K562 (cell line): ENCODE measurements at regions not wholly inside any gene's neighbourhood (a gene's known extent, or its start where the extent isn't known, plus 50 kb on each side); places are given as distances from the start of the nearest gene placed in this dataset.

ENCODE experiments used
- ATAC-seq: fragments of 200-7000 bp; cut with Tn5 transposase; 3 replicates; pipeline ENCODE4 v1.9.1; 2020; ENCODE audit warnings: moderate library complexity
- BruUV-seq: library from RNA; stranded (reverse); fragments of 400-500 nt; replicated peaks from 2 replicates; lab custom pipeline; 2021; lab: Mats Ljungman, UMichigan
- CTCF ChIA-PET: fragments of 300-600 bp; formaldehyde crosslinking; extraction: SDS; loops from one replicate; lab custom pipeline; 2021; ENCODE audit warnings: low intra/inter-chr PET ratio; lab: Yijun Ruan, JAX
- POLR2A ChIA-PET: fragments of 300-600, 350-650 bp; sonication (Branson Sonifier 250); formaldehyde crosslinking; extraction: SDS; loops from one replicate; lab custom pipeline; 2021; ENCODE audit warnings: antibody characterized with exemption, inconsistent platforms; lab: Yijun Ruan, JAX
- DNase-seq, 4 experiments: peaks; one replicate each; pipeline versions ENCODE4 v3.0.0 to v3.0.0-alpha.2; 2011 to 2018; ENCODE audit warnings: low spot score in 3 of 4, mixed read lengths in 3 of 4; ENCODE audit errors: extremely low read depth in 1 of 4
- FAIRE-seq: peaks from 2 replicates; lab custom pipeline; 2011; peaks lifted over from hg19 to GRCh38; lab: Jason Lieb, UNC
- H2AFZ ChIP-seq: 2 replicates; pipeline ENCODE4 v1.6.0; 2011; ENCODE audit warnings: low read depth, low read length, control low read depth, inconsistent platforms
- H3K27ac ChIP-seq: fragments of 200-600 bp; 3 replicates; pipeline ENCODE4 v1.8.0; 2011; ENCODE audit warnings: low read depth, mild to moderate bottlenecking, control low read depth, inconsistent platforms, low read length, moderate library complexity, mixed read lengths; ENCODE audit errors: extremely low read depth
- H3K27me3 ChIP-seq, 2 experiments: fragments of 300-600 bp in 1 of 2; 2 replicates in 1 of 2; 3 replicates in 1 of 2; pipeline versions ENCODE4 v1.6.0 to v1.8.0; 2011; ENCODE audit warnings: inconsistent platforms in 2 of 2, low read length in 2 of 2, mild to moderate bottlenecking in 1 of 2, mixed read lengths in 1 of 2, moderate library complexity in 1 of 2; ENCODE audit not compliant: control insufficient read depth in 2 of 2, insufficient read depth in 2 of 2
- H3K36me3 ChIP-seq: fragments of 300-600 bp; 3 replicates; pipeline ENCODE4 v1.8.0; 2011; ENCODE audit warnings: mild to moderate bottlenecking, low read length, inconsistent platforms; ENCODE audit not compliant: control insufficient read depth, insufficient read depth
- H3K4me1 ChIP-seq, 2 experiments: fragments of 200-600 bp in 1 of 2; replicated peaks in 1 of 2; 2 replicates in 1 of 2; 3 replicates in 1 of 2; pipeline versions ENCODE4 v1.5.1 to v1.8.0; 2011; ENCODE audit warnings: inconsistent platforms in 2 of 2, low read length in 2 of 2, mild to moderate bottlenecking in 1 of 2, mixed read lengths in 1 of 2, moderate library complexity in 1 of 2; ENCODE audit not compliant: control insufficient read depth in 2 of 2, insufficient read depth in 2 of 2
- H3K4me2 ChIP-seq: 2 replicates; pipeline ENCODE4 v1.6.1; 2011; ENCODE audit warnings: low read length, control low read depth, inconsistent platforms, mixed read lengths; ENCODE audit not compliant: insufficient read depth
- H3K4me3 ChIP-seq: fragments of 200-600 bp; sonication (generic), shearing (Covaris generic); 2 replicates; pipeline ENCODE4 v1.5.1; 2016; ENCODE audit warnings: control low read depth, inconsistent platforms
- H3K79me2 ChIP-seq: fragments of 200-600 bp; 3 replicates; pipeline ENCODE4 v1.8.0; 2011; ENCODE audit warnings: low read length, inconsistent platforms; ENCODE audit not compliant: control insufficient read depth, insufficient read depth
- H3K9ac ChIP-seq, 2 experiments: 2 replicates each; pipeline versions ENCODE4 v1.6.0 to v1.6.1; 2011; ENCODE audit warnings: low read depth in 2 of 2, low read length in 2 of 2, control low read depth in 1 of 2, inconsistent platforms in 1 of 2, mild to moderate bottlenecking in 1 of 2, mixed read lengths in 1 of 2; ENCODE audit not compliant: insufficient read depth in 1 of 2
- H3K9me1 ChIP-seq: one replicate; pipeline ENCODE4 v1.6.0; 2011; ENCODE audit warnings: inconsistent platforms, mild to moderate bottlenecking, low read length, moderate library complexity; ENCODE audit not compliant: control insufficient read depth, insufficient read depth
- H3K9me3 ChIP-seq: replicated peaks from 2 replicates; pipeline ENCODE4 v1.5.1; 2011; ENCODE audit warnings: low read depth, low read length, inconsistent platforms; ENCODE audit not compliant: control insufficient read depth, insufficient read depth
- H4K20me1 ChIP-seq: replicated peaks from 2 replicates; pipeline ENCODE4 v1.6.1; 2011; ENCODE audit warnings: low read length, inconsistent platforms, mixed read lengths; ENCODE audit not compliant: control insufficient read depth, insufficient read depth
- ASH1L ChIP-seq: fragments of 450-650 bp; IDR thresholded peaks from 2 replicates; pipeline ENCODE4 v1.6.1; 2018; ENCODE audit warnings: borderline replicate concordance, mild to moderate bottlenecking, low read depth; ENCODE audit not compliant: partially characterized antibody
- EWSR1 ChIP-seq: fragments of 450-650 bp; IDR thresholded peaks from 2 replicates; pipeline ENCODE4 v1.6.1; 2018; ENCODE audit warnings: borderline replicate concordance, mild to moderate bottlenecking, low read depth, moderate library complexity; ENCODE audit not compliant: partially characterized antibody
- MXI1 ChIP-seq: IDR thresholded peaks from 2 replicates; pipeline ENCODE4 v1.6.1; 2011; ENCODE audit warnings: low read depth, mild to moderate bottlenecking, improper control_type of control experiment, low read length
- NCOA4 ChIP-seq: fragments of 450-650 bp; IDR thresholded peaks from 2 replicates; pipeline ENCODE4 v1.6.1; 2018; ENCODE audit warnings: mild to moderate bottlenecking; ENCODE audit not compliant: partially characterized antibody
- SMAD3 ChIP-seq: fragments of 450-650 bp; formaldehyde crosslinking; conservative IDR thresholded peaks from 2 replicates; pipeline ENCODE4 v1.4.0; 2020; ENCODE audit warnings: mild to moderate bottlenecking
- SMARCA4 ChIP-seq: fragments of 450-650 bp; IDR thresholded peaks from 2 replicates; pipeline ENCODE4 v1.6.1; 2016
- SMARCE1 ChIP-seq: fragments of 450-650 bp; IDR thresholded peaks from 2 replicates; pipeline ENCODE4 v1.7.1; 2016; ENCODE audit warnings: mild to moderate bottlenecking
- ZNF431 ChIP-seq: sonication (generic); formaldehyde crosslinking; IDR thresholded peaks from 2 replicates; pipeline ENCODE4 v1.8.0; 2022; ENCODE audit warnings: mild to moderate bottlenecking, missing genetic modification reagents
- ZNF584 ChIP-seq: fragments of 200-800 bp; sonication (Bioruptor generic); IDR thresholded peaks from 2 replicates; pipeline ENCODE4 v1.6.1; 2016; ENCODE audit warnings: low read depth, mild to moderate bottlenecking, missing genetic modification characterization, missing compliant biosample characterization
- WGBS: fragments of 100-300 bp; shearing (Covaris generic); methylation state at CpG from one replicate; pipeline ENCODE4 v1.1.6; 2016; ENCODE audit warnings: low coverage, mixed read lengths; ENCODE audit not compliant: insufficient coverage; ENCODE audit errors: missing lambda C conversion rate; 5-methylcytosine and 5-hydroxymethylcytosine counted together
- in situ Hi-C: fragments of 300-500 bp; cut with MboI; formaldehyde crosslinking; loops from 4 replicates; pipeline ENCODE4 v1.15.0; 2018; ENCODE audit warnings: inconsistent platforms, mixed read lengths
- intact Hi-C: fragments of 100-400 bp; cut with micrococcal nuclease; formaldehyde crosslinking; loops from 2 replicates; pipeline ENCODE4 v1.14.2; 2022
- TF ChIP-seq, protein P1 (sequence below), 2 experiments: fragments of 150-350 bp in 1 of 2; IDR thresholded peaks; 2 replicates each; pipeline ENCODE4 v1.6.1; 2012 to 2016; ENCODE audit warnings: low read depth in 2 of 2, low read length in 2 of 2, mild to moderate bottlenecking in 1 of 2, moderate library complexity in 1 of 2
- TF ChIP-seq, protein P2 (sequence below): fragments of 450-650 bp; IDR thresholded peaks from 2 replicates; pipeline ENCODE4 v1.6.1; 2016; ENCODE audit warnings: missing biosample characterization, missing genetic modification characterization
- TF ChIP-seq, protein P3 (sequence below): fragments of 250-450 bp; sonication (Bioruptor Pico); IDR thresholded peaks from 2 replicates; pipeline ENCODE4 v1.8.0; 2021; ENCODE audit warnings: mild to moderate bottlenecking, moderate library complexity
- TF ChIP-seq, protein P4 (sequence below): fragments of 450-650 bp; IDR thresholded peaks from 2 replicates; pipeline ENCODE4 v1.7.1; 2018; ENCODE audit warnings: mild to moderate bottlenecking, low read depth; ENCODE audit not compliant: partially characterized antibody

DNA sequence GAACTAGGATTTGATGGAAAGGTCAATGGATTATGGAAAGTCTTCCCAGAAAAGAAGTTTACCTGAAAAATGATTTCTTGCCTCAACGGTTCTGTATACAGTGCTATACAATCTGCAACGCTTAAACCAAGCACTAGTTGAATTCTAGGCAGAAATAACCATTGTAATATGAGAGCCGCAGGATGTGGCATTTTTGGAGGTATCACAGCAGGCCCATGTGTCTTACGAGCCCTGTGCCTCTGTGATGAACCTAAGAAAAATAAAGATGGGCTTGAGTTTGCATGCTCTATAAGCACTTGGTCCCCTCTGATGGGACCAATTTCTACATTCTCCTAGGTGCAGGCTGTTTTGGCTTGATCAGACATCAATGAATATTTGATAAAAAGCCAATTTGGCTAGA, 78.7 kb upstream of the RFC3 start:
- WGBS: 0% methylated on average over 3 of the region's 4 CpGs
- ATAC-seq (no peak), DNase-seq (no peak), FAIRE-seq (no peak)
- intact Hi-C loops (no loop called here), in situ Hi-C loops (no loop called here)
- Histone ChIP-seq H3K9me3 (no peaks in the 10 kb centered on the region), H3K4me3 (no peak overlapping the region), H3K4me2 (no peak overlapping the region), H3K27ac (no peak overlapping the region), H3K4me1 (no peaks in the 10 kb centered on the region), H4K20me1 (no peaks in the 10 kb centered on the region), H3K36me3 (no peaks in the 10 kb centered on the region), H2AFZ (no peak overlapping the region), H3K9me1 (no peaks in the 10 kb centered on the region), H3K9ac (no peak overlapping the region), H3K27me3 (no peaks in the 10 kb centered on the region), H3K79me2 (no peaks in the 10 kb centered on the region)
- ChIA-PET POLR2A (no interaction called here), CTCF (no interaction called here)
- TF ChIP-seq, protein P1, sequence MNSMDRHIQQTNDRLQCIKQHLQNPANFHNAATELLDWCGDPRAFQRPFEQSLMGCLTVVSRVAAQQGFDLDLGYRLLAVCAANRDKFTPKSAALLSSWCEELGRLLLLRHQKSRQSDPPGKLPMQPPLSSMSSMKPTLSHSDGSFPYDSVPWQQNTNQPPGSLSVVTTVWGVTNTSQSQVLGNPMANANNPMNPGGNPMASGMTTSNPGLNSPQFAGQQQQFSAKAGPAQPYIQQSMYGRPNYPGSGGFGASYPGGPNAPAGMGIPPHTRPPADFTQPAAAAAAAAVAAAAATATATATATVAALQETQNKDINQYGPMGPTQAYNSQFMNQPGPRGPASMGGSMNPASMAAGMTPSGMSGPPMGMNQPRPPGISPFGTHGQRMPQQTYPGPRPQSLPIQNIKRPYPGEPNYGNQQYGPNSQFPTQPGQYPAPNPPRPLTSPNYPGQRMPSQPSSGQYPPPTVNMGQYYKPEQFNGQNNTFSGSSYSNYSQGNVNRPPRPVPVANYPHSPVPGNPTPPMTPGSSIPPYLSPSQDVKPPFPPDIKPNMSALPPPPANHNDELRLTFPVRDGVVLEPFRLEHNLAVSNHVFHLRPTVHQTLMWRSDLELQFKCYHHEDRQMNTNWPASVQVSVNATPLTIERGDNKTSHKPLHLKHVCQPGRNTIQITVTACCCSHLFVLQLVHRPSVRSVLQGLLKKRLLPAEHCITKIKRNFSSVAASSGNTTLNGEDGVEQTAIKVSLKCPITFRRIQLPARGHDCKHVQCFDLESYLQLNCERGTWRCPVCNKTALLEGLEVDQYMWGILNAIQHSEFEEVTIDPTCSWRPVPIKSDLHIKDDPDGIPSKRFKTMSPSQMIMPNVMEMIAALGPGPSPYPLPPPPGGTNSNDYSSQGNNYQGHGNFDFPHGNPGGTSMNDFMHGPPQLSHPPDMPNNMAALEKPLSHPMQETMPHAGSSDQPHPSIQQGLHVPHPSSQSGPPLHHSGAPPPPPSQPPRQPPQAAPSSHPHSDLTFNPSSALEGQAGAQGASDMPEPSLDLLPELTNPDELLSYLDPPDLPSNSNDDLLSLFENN (IDR thresholded peaks at IDR 0.05; ENCODE audit: low read depth in 2 of 2, low read length in 2 of 2): no peak
- TF ChIP-seq SMARCE1 (no peak), NCOA4 (no peak), SMAD3 (no peak), MXI1 (no peak), ASH1L (no peak), ZNF584 (CRISPR knock-in tag) (no peak), SMARCA4 (no peak), ZNF431 (CRISPR knock-in tag) (no peak), EWSR1 (no peak)
- TF ChIP-seq, protein P2, sequence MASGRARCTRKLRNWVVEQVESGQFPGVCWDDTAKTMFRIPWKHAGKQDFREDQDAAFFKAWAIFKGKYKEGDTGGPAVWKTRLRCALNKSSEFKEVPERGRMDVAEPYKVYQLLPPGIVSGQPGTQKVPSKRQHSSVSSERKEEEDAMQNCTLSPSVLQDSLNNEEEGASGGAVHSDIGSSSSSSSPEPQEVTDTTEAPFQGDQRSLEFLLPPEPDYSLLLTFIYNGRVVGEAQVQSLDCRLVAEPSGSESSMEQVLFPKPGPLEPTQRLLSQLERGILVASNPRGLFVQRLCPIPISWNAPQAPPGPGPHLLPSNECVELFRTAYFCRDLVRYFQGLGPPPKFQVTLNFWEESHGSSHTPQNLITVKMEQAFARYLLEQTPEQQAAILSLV (tag): no peak
- TF ChIP-seq, protein P3, sequence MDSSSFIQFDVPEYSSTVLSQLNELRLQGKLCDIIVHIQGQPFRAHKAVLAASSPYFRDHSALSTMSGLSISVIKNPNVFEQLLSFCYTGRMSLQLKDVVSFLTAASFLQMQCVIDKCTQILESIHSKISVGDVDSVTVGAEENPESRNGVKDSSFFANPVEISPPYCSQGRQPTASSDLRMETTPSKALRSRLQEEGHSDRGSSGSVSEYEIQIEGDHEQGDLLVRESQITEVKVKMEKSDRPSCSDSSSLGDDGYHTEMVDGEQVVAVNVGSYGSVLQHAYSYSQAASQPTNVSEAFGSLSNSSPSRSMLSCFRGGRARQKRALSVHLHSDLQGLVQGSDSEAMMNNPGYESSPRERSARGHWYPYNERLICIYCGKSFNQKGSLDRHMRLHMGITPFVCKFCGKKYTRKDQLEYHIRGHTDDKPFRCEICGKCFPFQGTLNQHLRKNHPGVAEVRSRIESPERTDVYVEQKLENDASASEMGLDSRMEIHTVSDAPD (CRISPR knock-in tag): no peak
- TF ChIP-seq, protein P4, sequence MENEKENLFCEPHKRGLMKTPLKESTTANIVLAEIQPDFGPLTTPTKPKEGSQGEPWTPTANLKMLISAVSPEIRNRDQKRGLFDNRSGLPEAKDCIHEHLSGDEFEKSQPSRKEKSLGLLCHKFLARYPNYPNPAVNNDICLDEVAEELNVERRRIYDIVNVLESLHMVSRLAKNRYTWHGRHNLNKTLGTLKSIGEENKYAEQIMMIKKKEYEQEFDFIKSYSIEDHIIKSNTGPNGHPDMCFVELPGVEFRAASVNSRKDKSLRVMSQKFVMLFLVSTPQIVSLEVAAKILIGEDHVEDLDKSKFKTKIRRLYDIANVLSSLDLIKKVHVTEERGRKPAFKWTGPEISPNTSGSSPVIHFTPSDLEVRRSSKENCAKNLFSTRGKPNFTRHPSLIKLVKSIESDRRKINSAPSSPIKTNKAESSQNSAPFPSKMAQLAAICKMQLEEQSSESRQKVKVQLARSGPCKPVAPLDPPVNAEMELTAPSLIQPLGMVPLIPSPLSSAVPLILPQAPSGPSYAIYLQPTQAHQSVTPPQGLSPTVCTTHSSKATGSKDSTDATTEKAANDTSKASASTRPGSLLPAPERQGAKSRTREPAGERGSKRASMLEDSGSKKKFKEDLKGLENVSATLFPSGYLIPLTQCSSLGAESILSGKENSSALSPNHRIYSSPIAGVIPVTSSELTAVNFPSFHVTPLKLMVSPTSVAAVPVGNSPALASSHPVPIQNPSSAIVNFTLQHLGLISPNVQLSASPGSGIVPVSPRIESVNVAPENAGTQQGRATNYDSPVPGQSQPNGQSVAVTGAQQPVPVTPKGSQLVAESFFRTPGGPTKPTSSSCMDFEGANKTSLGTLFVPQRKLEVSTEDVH: no peak
- no TSS peak for BruUV-seq
